GM23338 (cell line): ENCODE measurements at regions not wholly inside any gene's neighbourhood (a gene's known extent, or its start where the extent isn't known, plus 50 kb on each side); places are given as distances from the start of the nearest gene placed in this dataset.

Experiments used
- ATAC-seq: fragments of 200-7000 bp; cut with Tn5 transposase; 3 replicates; pipeline ENCODE4 v1.9.1; 2020
- DNase-seq: peaks from one replicate; pipeline ENCODE4 v3.0.0-alpha.2; 2015; ENCODE audit warnings: low spot score
- H2AFZ ChIP-seq: fragments of 200-600 bp; sonication (generic); 2 replicates; pipeline ENCODE4 v1.8.0; 2016; ENCODE audit warnings: antibody characterized with exemption, mild to moderate bottlenecking, moderate library complexity
- H3F3A ChIP-seq: fragments of 200-600 bp; sonication (generic); replicated peaks from 2 replicates; pipeline ENCODE4 v1.8.0; 2017; ENCODE audit warnings: antibody characterized with exemption, mixed run types, low read depth
- H3K27ac ChIP-seq: fragments of 200-600 bp; sonication (generic); 2 replicates; pipeline ENCODE4 v1.6.1; 2016; ENCODE audit warnings: low read depth
- H3K27me3 ChIP-seq: fragments of 200-600 bp; sonication (generic); 2 replicates; pipeline ENCODE4 v1.8.0; 2016; ENCODE audit warnings: mild to moderate bottlenecking, mixed run types, moderate library complexity; ENCODE audit not compliant: insufficient read depth
- H3K36me3 ChIP-seq: fragments of 200-600 bp; sonication (generic); 2 replicates; pipeline ENCODE4 v1.8.0; 2016; ENCODE audit warnings: mild to moderate bottlenecking; ENCODE audit not compliant: insufficient read depth
- H3K4me1 ChIP-seq: fragments of 200-600 bp; sonication (generic); 2 replicates; pipeline ENCODE4 v1.8.0; 2016; ENCODE audit warnings: mild to moderate bottlenecking, moderate library complexity; ENCODE audit not compliant: insufficient read depth
- H3K4me2 ChIP-seq: fragments of 200-600 bp; sonication (generic); 2 replicates; pipeline ENCODE4 v1.7.1; 2017; ENCODE audit warnings: mixed run types
- H3K4me3 ChIP-seq: fragments of 200-600 bp; sonication (generic); 2 replicates; pipeline ENCODE4 v1.6.1; 2016; ENCODE audit warnings: mixed run types
- H3K79me2 ChIP-seq: fragments of 200-600 bp; sonication (generic); replicated peaks from 2 replicates; pipeline ENCODE4 v1.8.0; 2017; ENCODE audit warnings: mild to moderate bottlenecking; ENCODE audit not compliant: insufficient read depth
- H3K9me2 ChIP-seq: fragments of 200-600 bp; sonication (generic); 2 replicates; pipeline ENCODE4 v1.8.0; 2017; ENCODE audit not compliant: insufficient read depth
- H4K20me1 ChIP-seq: fragments of 200-600 bp; sonication (generic); replicated peaks from 2 replicates; pipeline ENCODE4 v1.8.0; 2017; ENCODE audit warnings: mild to moderate bottlenecking; ENCODE audit not compliant: insufficient read depth
- H3K27ac Mint-ChIP-seq: 2 replicates; pipeline ENCODE4 v1.8.0; 2020; ENCODE audit warnings: inconsistent platforms, mild to moderate bottlenecking, moderate library complexity, mixed read lengths
- H3K27me3 Mint-ChIP-seq: 3 replicates; pipeline ENCODE4 v1.8.0; 2022; ENCODE audit warnings: low read depth, mild to moderate bottlenecking, moderate library complexity, mixed read lengths, inconsistent platforms; ENCODE audit not compliant: insufficient read depth, poor library complexity
- H3K36me3 Mint-ChIP-seq: 3 replicates; pipeline ENCODE4 v1.8.0; 2021; ENCODE audit warnings: low read depth, mild to moderate bottlenecking, inconsistent platforms, moderate library complexity, mixed read lengths
- H3K4me1 Mint-ChIP-seq: 3 replicates; pipeline ENCODE4 v1.8.0; 2020; ENCODE audit warnings: mild to moderate bottlenecking, inconsistent platforms, mixed read lengths
- H3K4me3 Mint-ChIP-seq: 3 replicates; pipeline ENCODE4 v1.8.0; 2021; ENCODE audit warnings: moderate library complexity, mild to moderate bottlenecking, inconsistent platforms, mixed read lengths
- H3K9me3 Mint-ChIP-seq: 3 replicates; pipeline ENCODE4 v1.8.0; 2020; ENCODE audit warnings: moderate library complexity, mild to moderate bottlenecking, inconsistent platforms, mixed read lengths
- CREB1 ChIP-seq: fragments of 250-450 bp; sonication (Bioruptor Pico); IDR thresholded peaks from 2 replicates; pipeline ENCODE4 v1.5.0; 2020; ENCODE audit warnings: low read depth, mild to moderate bottlenecking, moderate library complexity
- EZH2 ChIP-seq: fragments of 200-600 bp; sonication (generic); IDR thresholded peaks from one replicate; pipeline ENCODE4 v1.8.0; 2017; ENCODE audit warnings: antibody characterized with exemption, mild to moderate bottlenecking, low read depth; ENCODE audit not compliant: unreplicated experiment
- NANOG ChIP-seq: IDR thresholded peaks from 2 replicates; pipeline ENCODE4 v1.6.1; 2016; ENCODE audit warnings: antibody characterized with exemption, borderline replicate concordance
- POLR2AphosphoS5 ChIP-seq: IDR thresholded peaks from 2 replicates; pipeline ENCODE4 v1.6.1; 2016; ENCODE audit warnings: antibody characterized with exemption, low read depth
- STAT1 ChIP-seq: IDR thresholded peaks from one replicate; pipeline ENCODE4 v1.6.1; 2016; ENCODE audit warnings: antibody characterized with exemption; ENCODE audit not compliant: unreplicated experiment
- ZNF114 ChIP-seq: fragments of 250-450 bp; sonication (Bioruptor Pico); IDR thresholded peaks from 2 replicates; pipeline ENCODE4 v1.5.0; 2020; ENCODE audit warnings: mild to moderate bottlenecking, moderate library complexity
- ZNF331 ChIP-seq: fragments of 250-450 bp; sonication (Bioruptor Pico); IDR thresholded peaks from 2 replicates; pipeline ENCODE4 v1.5.0; 2020; ENCODE audit warnings: low read depth, mild to moderate bottlenecking, moderate library complexity
- ZNF462 ChIP-seq: fragments of 250-450 bp; sonication (Bioruptor Pico); IDR thresholded peaks from 2 replicates; pipeline ENCODE4 v1.5.0; 2020; ENCODE audit warnings: mild to moderate bottlenecking, moderate library complexity
- TF ChIP-seq, protein P1 (sequence below), 2 experiments: fragments of 200-600 bp in 1 of 2; sonication (generic) in 1 of 2; conservative IDR thresholded peaks; 2 replicates each; pipeline versions ENCODE4 v1.5.1 to v1.6.1; 2016 to 2017; ENCODE audit warnings: antibody characterized with exemption in 2 of 2, low read depth in 2 of 2, mild to moderate bottlenecking in 2 of 2, moderate library complexity in 1 of 2

GRCh38 chr20:40851051-40851450, 162.0 kb upstream of the MAFB start:
- H3K27ac ChIP-seq, result no peak overlapping the region
- Mint-ChIP-seq H3K27ac (no peak overlapping the region), H3K36me3 (no peaks in the 10 kb centered on the region), H3K9me3 (no peaks in the 10 kb centered on the region; the same call in 2 of the 3 replicates), H3K27me3 (no peaks in the 10 kb centered on the region), H3K4me3 (no peak overlapping the region), H3K4me1 (peaks cover 3% of the 10 kb centered on the region; the same call in 1 of the 3 replicates)
- H3K4me3 ChIP-seq, result no peak overlapping the region
- H3K36me3 ChIP-seq, result no peaks in the 10 kb centered on the region
- TF ChIP-seq ZNF462 (CRISPR knock-in tag) (no peak), CREB1 (CRISPR knock-in tag) (no peak), NANOG (no peak), ZNF114 (no peak), STAT1 (no peak), POLR2AphosphoS5 (no peak), ZNF331 (CRISPR knock-in tag) (no peak), EZH2 (no peak)
- TF ChIP-seq, protein P1, sequence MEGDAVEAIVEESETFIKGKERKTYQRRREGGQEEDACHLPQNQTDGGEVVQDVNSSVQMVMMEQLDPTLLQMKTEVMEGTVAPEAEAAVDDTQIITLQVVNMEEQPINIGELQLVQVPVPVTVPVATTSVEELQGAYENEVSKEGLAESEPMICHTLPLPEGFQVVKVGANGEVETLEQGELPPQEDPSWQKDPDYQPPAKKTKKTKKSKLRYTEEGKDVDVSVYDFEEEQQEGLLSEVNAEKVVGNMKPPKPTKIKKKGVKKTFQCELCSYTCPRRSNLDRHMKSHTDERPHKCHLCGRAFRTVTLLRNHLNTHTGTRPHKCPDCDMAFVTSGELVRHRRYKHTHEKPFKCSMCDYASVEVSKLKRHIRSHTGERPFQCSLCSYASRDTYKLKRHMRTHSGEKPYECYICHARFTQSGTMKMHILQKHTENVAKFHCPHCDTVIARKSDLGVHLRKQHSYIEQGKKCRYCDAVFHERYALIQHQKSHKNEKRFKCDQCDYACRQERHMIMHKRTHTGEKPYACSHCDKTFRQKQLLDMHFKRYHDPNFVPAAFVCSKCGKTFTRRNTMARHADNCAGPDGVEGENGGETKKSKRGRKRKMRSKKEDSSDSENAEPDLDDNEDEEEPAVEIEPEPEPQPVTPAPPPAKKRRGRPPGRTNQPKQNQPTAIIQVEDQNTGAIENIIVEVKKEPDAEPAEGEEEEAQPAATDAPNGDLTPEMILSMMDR (conservative IDR thresholded peaks at IDR 0.05; ENCODE audit: low read depth in 2 of 2), result no peak
- peaks cover 3% of the 10 kb centered on the region; the same call in 1 of the 2 replicates for H3K9me2 ChIP-seq
- no peaks in the 10 kb centered on the region for H3K79me2 ChIP-seq
- DNase-seq, result no peak
- no peaks in the 10 kb centered on the region for H4K20me1 ChIP-seq
- H3F3A ChIP-seq, result no peaks in the 10 kb centered on the region
- no peaks in the 10 kb centered on the region for H3K27me3 ChIP-seq
- H3K4me2 ChIP-seq, result no peak overlapping the region
- no peak overlapping the region for H2AFZ ChIP-seq
- no peak for ATAC-seq
- no peaks in the 10 kb centered on the region for H3K4me1 ChIP-seq
